Upper lobe of right lung (tissue), 1 donor: ENCODE measurements at regions not wholly inside any gene's neighbourhood (a gene's known extent, or its start where the extent isn't known, plus 50 kb on each side); places are given as distances from the start of the nearest gene placed in this dataset.

Source experiments
- ATAC-seq: fragments of 200-7000 bp; cut with Tn5 transposase; one replicate; pipeline ENCODE4 v1.9.1; 2020; ENCODE audit warnings: mild to moderate bottlenecking, moderate library complexity
- DNase-seq: peaks from one replicate; pipeline ENCODE4 v3.0.0-alpha.2; 2020
- H3K27ac ChIP-seq: fragments of 200-600 bp; one replicate; pipeline ENCODE4 v1.8.0; 2022
- H3K27me3 ChIP-seq: fragments of 200-600 bp; one replicate; pipeline ENCODE4 v1.8.0; 2022; ENCODE audit warnings: mild to moderate bottlenecking
- H3K36me3 ChIP-seq: fragments of 200-600 bp; one replicate; pipeline ENCODE4 v1.8.0; 2022
- H3K4me1 ChIP-seq: fragments of 200-600 bp; one replicate; pipeline ENCODE4 v1.8.0; 2022
- H3K4me3 ChIP-seq: fragments of 200-600 bp; one replicate; pipeline ENCODE4 v1.8.0; 2022; ENCODE audit warnings: mild to moderate bottlenecking
- H3K9me3 ChIP-seq: fragments of 200-600 bp; one replicate; pipeline ENCODE4 v1.8.0; 2022
- intact Hi-C: fragments of 100-400 bp; cut with DNase I; formaldehyde crosslinking; loops from one replicate; pipeline ENCODE4 v1.11.0; 2022
- TF ChIP-seq, protein P1 (sequence below): fragments of 200-600 bp; IDR thresholded peaks from one replicate; pipeline ENCODE4 v1.8.0; 2022; ENCODE audit warnings: antibody characterized with exemption
- donor health status: DM: no; HTN: yes; CAD: no; lungs with severe emphysema.

- ATAC-seq, result no peak
- DNase-seq, result no peak
- intact Hi-C loops, result no loop called here
Observed at GRCh38 chr16:11479916-11480315, 106.8 kb downstream of the LITAF start.

GRCh38 chr16:11480634-11481033 lies 106.1 kb downstream of the LITAF start:
- no peak overlapping the region for H3K4me3 ChIP-seq
- DNase-seq, result no peak
- H3K27ac ChIP-seq, result no peak overlapping the region
- H3K4me1 ChIP-seq, result no peaks in the 10 kb centered on the region
- TF ChIP-seq, protein P1, sequence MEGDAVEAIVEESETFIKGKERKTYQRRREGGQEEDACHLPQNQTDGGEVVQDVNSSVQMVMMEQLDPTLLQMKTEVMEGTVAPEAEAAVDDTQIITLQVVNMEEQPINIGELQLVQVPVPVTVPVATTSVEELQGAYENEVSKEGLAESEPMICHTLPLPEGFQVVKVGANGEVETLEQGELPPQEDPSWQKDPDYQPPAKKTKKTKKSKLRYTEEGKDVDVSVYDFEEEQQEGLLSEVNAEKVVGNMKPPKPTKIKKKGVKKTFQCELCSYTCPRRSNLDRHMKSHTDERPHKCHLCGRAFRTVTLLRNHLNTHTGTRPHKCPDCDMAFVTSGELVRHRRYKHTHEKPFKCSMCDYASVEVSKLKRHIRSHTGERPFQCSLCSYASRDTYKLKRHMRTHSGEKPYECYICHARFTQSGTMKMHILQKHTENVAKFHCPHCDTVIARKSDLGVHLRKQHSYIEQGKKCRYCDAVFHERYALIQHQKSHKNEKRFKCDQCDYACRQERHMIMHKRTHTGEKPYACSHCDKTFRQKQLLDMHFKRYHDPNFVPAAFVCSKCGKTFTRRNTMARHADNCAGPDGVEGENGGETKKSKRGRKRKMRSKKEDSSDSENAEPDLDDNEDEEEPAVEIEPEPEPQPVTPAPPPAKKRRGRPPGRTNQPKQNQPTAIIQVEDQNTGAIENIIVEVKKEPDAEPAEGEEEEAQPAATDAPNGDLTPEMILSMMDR, result no peak
- no peaks in the 10 kb centered on the region for H3K9me3 ChIP-seq
- no peaks in the 10 kb centered on the region for H3K36me3 ChIP-seq
- intact Hi-C loops, result no loop called here
- no peak for ATAC-seq
- H3K27me3 ChIP-seq, result no peaks in the 10 kb centered on the region

More at GRCh38 chr16:11479916-11480315, 106.8 kb downstream of the LITAF start:
- Histone ChIP-seq H3K9me3 (no peaks in the 10 kb centered on the region), H3K27ac (no peak overlapping the region), H3K4me3 (no peak overlapping the region), H3K36me3 (no peaks in the 10 kb centered on the region), H3K4me1 (no peaks in the 10 kb centered on the region), H3K27me3 (no peaks in the 10 kb centered on the region)
- TF ChIP-seq, protein P1, result no peak

GRCh38 chr16:11481987-11482386 lies 104.7 kb downstream of the LITAF start:
- DNase-seq (no peak), ATAC-seq (no peak)
- no peak overlapping the region for H3K27ac ChIP-seq
- intact Hi-C loops, result no loop called here
- no peak overlapping the region for H3K4me3 ChIP-seq
- no peaks in the 10 kb centered on the region for H3K4me1 ChIP-seq
- no peaks in the 10 kb centered on the region for H3K36me3 ChIP-seq
- TF ChIP-seq, protein P1, result no peak
- no peaks in the 10 kb centered on the region for H3K9me3 ChIP-seq
- H3K27me3 ChIP-seq, result no peaks in the 10 kb centered on the region

GRCh38 chr16:11482946-11483748 lies 103.6 kb downstream of the LITAF start:
- intact Hi-C loops, result no loop called here
- Histone ChIP-seq H3K4me3 (no peak overlapping the region), H3K27ac (no peak overlapping the region), H3K4me1 (no peaks in the 10 kb centered on the region), H3K9me3 (no peaks in the 10 kb centered on the region), H3K27me3 (no peaks in the 10 kb centered on the region), H3K36me3 (no peaks in the 10 kb centered on the region)
- ATAC-seq (no peak), DNase-seq (no peak)
- TF ChIP-seq, protein P1, result no peak

GRCh38 chr16:11484691-11485258 lies 101.9 kb downstream of the LITAF start:
- H3K27ac ChIP-seq, result no peak overlapping the region
- H3K4me3 ChIP-seq, result no peak overlapping the region
- ATAC-seq (no peak), DNase-seq (no peak)
- intact Hi-C loops, result no loop called here
- H3K9me3 ChIP-seq, result no peaks in the 10 kb centered on the region
- H3K36me3 ChIP-seq, result no peaks in the 10 kb centered on the region
- no peaks in the 10 kb centered on the region for H3K4me1 ChIP-seq
- TF ChIP-seq, protein P1, result no peak
- no peaks in the 10 kb centered on the region for H3K27me3 ChIP-seq
